ENCODE measurements at regions not wholly inside any gene's neighbourhood (a gene's known extent, or its start where the extent isn't known, plus 50 kb on each side); places are given as distances from the start of the nearest gene placed in this dataset.

- no peak for TF ChIP-seq POLR2AphosphoS5 (IDR thresholded peaks at IDR 0.05; ENCODE audit: borderline replicate concordance, low read depth, low read length)
- no peak for TF ChIP-seq EZH2 (IDR thresholded peaks at IDR 0.05)
- TF ChIP-seq FOXP2 (optimal IDR thresholded peaks at IDR 0.05; ENCODE audit: control extremely low read depth, extremely low read length, insufficient read depth), result no peak
Measured at GRCh38 chr7:96770758-96771157, 61.1 kb upstream of the SEM1 start.

Measured in SK-N-MC (cell line).